ENCODE measurements at regions not wholly inside any gene's neighbourhood (a gene's known extent, or its start where the extent isn't known, plus 50 kb on each side); places are given as distances from the start of the nearest gene placed in this dataset.
"Not testable (repeated sequence)": the region's sequence is repeated elsewhere in the genome, so short reads cannot be mapped to it uniquely, and the experiment has no call there.

- not testable (repeated sequence) for H3K9me3 ChIP-seq (ENCODE audit: low read depth); H3K27ac ChIP-seq; H3K4me3 ChIP-seq; H3K4me1 ChIP-seq (ENCODE audit: low read depth); H3K36me3 ChIP-seq; DNase-seq (ENCODE audit: low read depth in 1 of 2, low spot score in 1 of 2)
- peaks cover 17% of the 10 kb centered on the region for H3K27me3 ChIP-seq
Measured at GRCh38 chr5:122515210-122515609, 203.2 kb downstream of the SNCAIP start.

DNA sequence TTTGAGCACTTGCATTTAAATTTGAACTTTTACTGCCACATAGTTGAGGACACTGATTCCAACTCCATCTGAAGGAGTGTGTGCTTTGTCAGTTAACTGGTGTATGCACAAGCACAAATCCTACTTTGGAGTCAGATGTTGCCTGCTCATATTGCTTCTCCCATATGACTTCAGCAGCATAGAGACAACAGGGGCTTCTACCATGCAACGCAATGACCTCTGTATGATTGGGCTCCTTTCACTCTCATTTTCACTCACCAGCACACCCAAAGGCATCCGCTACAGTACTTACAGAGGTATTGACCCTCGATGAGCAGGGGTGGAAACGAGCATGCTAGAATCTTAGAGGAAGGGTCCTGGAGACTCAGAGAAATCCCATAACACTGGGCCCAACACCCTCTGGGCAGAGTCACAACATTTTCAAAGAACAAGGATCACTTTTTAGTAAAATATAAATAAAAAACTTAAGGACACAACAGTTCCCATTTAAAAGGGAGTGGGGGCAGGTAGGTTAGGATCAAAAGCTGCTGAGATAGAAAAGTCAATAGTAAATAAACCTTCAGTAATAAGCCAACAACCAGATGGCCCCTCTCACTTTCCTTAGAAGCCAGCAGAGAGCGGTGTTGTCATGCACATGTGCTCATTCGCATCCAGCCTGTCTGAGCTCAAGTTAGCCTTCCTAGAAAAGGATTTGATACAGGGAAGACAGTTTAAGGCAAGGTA lies 203.8 kb downstream of the SNCAIP start:
- Histone ChIP-seq H3K36me3 (no peaks in the 10 kb centered on the region), H3K27me3 (peaks cover 23% of the 10 kb centered on the region), H3K27ac (no peak overlapping the region), H3K9me3 (ENCODE audit: low read depth) (no peaks in the 10 kb centered on the region), H3K4me3 (no peak overlapping the region), H3K4me1 (ENCODE audit: low read depth) (no peaks in the 10 kb centered on the region)
- TF ChIP-seq, protein P1, sequence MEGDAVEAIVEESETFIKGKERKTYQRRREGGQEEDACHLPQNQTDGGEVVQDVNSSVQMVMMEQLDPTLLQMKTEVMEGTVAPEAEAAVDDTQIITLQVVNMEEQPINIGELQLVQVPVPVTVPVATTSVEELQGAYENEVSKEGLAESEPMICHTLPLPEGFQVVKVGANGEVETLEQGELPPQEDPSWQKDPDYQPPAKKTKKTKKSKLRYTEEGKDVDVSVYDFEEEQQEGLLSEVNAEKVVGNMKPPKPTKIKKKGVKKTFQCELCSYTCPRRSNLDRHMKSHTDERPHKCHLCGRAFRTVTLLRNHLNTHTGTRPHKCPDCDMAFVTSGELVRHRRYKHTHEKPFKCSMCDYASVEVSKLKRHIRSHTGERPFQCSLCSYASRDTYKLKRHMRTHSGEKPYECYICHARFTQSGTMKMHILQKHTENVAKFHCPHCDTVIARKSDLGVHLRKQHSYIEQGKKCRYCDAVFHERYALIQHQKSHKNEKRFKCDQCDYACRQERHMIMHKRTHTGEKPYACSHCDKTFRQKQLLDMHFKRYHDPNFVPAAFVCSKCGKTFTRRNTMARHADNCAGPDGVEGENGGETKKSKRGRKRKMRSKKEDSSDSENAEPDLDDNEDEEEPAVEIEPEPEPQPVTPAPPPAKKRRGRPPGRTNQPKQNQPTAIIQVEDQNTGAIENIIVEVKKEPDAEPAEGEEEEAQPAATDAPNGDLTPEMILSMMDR (IDR thresholded peaks at IDR 0.05; ENCODE audit: low read depth, low read length), result peak; percentile 87
- peak; percentile 86 to 90 for DNase-seq (ENCODE audit: low read depth in 1 of 2, low spot score in 1 of 2)

DNA sequence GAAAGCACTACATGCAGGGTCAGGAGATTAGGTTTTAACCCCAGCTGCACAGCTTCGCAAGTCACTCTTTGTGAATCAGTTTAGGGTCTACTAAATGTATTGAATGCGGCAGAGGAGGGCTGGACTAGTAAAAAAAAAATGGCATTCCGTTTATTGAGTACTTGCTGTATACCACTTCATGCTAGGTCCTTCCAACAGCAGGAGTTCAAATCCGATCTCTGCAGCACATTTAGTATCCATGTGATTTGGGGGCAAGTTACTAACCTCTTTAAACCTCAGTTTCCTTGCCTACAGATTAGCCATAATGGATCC lies 204.4 kb downstream of the SNCAIP start:
- Histone ChIP-seq H3K4me3 (no peak overlapping the region), H3K9me3 (ENCODE audit: low read depth) (no peaks in the 10 kb centered on the region), H3K27ac (no peak overlapping the region), H3K27me3 (peaks cover 25% of the 10 kb centered on the region), H3K4me1 (ENCODE audit: low read depth) (no peaks in the 10 kb centered on the region), H3K36me3 (no peaks in the 10 kb centered on the region)
- TF ChIP-seq, protein P1 (IDR thresholded peaks at IDR 0.05; ENCODE audit: low read depth, low read length), result no peak
- DNase-seq (ENCODE audit: low read depth in 1 of 2, low spot score in 1 of 2), result no peak

DNA sequence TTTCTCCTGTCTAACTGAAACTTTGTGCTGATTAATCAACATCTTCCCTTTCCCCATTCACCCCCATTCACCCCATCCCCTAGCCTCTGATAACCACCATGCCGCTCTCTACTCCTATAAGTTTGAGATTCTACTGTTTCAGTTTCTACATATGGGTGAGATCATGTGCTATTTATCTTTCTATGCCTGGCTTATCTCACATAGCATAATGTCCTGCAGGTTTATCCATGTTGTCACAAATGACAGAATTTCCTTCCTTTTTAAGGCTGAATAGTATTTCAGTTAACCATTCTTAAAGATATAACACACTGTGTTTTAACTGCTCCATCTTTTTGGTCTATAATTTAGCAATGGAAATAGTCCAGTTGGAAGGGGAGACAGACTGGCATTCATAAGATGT lies 205.1 kb downstream of the SNCAIP start:
- Histone ChIP-seq H3K4me1 (ENCODE audit: low read depth) (no peaks in the 10 kb centered on the region), H3K36me3 (no peaks in the 10 kb centered on the region), H3K4me3 (no peak overlapping the region), H3K9me3 (ENCODE audit: low read depth) (no peaks in the 10 kb centered on the region), H3K27me3 (peaks cover 25% of the 10 kb centered on the region), H3K27ac (no peak overlapping the region)
- DNase-seq (ENCODE audit: low read depth in 1 of 2, low spot score in 1 of 2), result no peak
- TF ChIP-seq, protein P1 (IDR thresholded peaks at IDR 0.05; ENCODE audit: low read depth, low read length), result no peak

DNA sequence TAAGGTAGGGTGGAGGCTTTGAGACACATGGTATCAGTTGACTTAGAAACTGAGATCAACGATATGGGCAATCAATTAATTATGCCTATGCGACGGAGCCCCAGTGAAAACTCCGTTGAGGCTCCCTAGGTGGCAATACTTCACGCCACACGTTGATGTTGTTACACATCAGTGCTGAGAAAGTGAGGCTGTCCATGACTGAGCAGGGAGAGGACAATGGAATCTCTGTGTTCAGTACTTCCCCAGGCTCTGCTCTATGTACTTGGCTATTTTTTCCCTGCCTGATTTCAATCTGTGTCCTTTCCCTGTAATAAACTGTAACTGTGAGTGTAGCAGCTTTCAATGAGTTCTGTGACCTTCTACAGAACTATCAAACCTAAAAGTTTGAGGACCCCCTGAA lies 211.7 kb downstream of the SNCAIP start:
- no peak for DNase-seq (ENCODE audit: low read depth in 1 of 2, low spot score in 1 of 2)
- TF ChIP-seq, protein P1 (IDR thresholded peaks at IDR 0.05; ENCODE audit: low read depth, low read length), result no peak

GRCh38 chr5:122527547-122527946 lies 215.5 kb downstream of the SNCAIP start:
- DNase-seq (ENCODE audit: low read depth in 1 of 2, low spot score in 1 of 2), result no peak
- H3K9me3 ChIP-seq (ENCODE audit: low read depth), result no peaks in the 10 kb centered on the region
- TF ChIP-seq, protein P1 (IDR thresholded peaks at IDR 0.05; ENCODE audit: low read depth, low read length), result no peak

More for the DNA sequence above, 211.7 kb downstream of the SNCAIP start:
- Histone ChIP-seq H3K4me3 (no peak overlapping the region), H3K4me1 (ENCODE audit: low read depth) (no peaks in the 10 kb centered on the region), H3K27me3 (peaks cover 24% of the 10 kb centered on the region), H3K9me3 (ENCODE audit: low read depth) (no peaks in the 10 kb centered on the region), H3K36me3 (no peaks in the 10 kb centered on the region), H3K27ac (no peak overlapping the region)

More at GRCh38 chr5:122527547-122527946, 215.5 kb downstream of the SNCAIP start:
- H3K27ac ChIP-seq, result no peak overlapping the region
- peaks cover 12% of the 10 kb centered on the region for H3K27me3 ChIP-seq
- H3K36me3 ChIP-seq, result no peaks in the 10 kb centered on the region
- H3K4me3 ChIP-seq, result no peak overlapping the region
- peaks cover 19% of the 10 kb centered on the region for H3K4me1 ChIP-seq (ENCODE audit: low read depth)

Measured in cardiac muscle cell (in vitro differentiated cells and primary cell).